H1 (cell line): ENCODE measurements at regions not wholly inside any gene's neighbourhood (a gene's known extent, or its start where the extent isn't known, plus 50 kb on each side); places are given as distances from the start of the nearest gene placed in this dataset.
"Not testable (repeated sequence)": the region's sequence is repeated elsewhere in the genome, so short reads cannot be mapped to it uniquely, and the experiment has no call there.

Experiments
- CTCF ChIA-PET: fragments of 300-600 bp; sonication (Branson Sonifier 250); formaldehyde crosslinking; loops from one replicate; lab custom pipeline; 2021; ENCODE audit not compliant: partially characterized antibody; lab: Charles Lee
- POLR2A ChIA-PET: fragments of 300-600 bp; sonication (Branson Sonifier 250); formaldehyde crosslinking; loops from one replicate; lab custom pipeline; 2021; ENCODE audit warnings: inconsistent platforms; ENCODE audit not compliant: partially characterized antibody; lab: Charles Lee
- DNase-seq, 2 experiments: peaks; one replicate each; pipeline versions ENCODE4 v3.0.0 to v3.0.0-alpha.2; 2010 to 2022; ENCODE audit warnings: low spot score in 2 of 2, low read depth in 1 of 2, mixed read lengths in 1 of 2
- FAIRE-seq: peaks from 2 replicates; lab custom pipeline; 2011; peaks lifted over from hg19 to GRCh38; lab: Jason Lieb, UNC
- H2AFZ ChIP-seq: 2 replicates; pipeline ENCODE4 v1.8.1; 2012; ENCODE audit warnings: low read length, inconsistent platforms
- H2AK5ac ChIP-seq: 2 replicates; pipeline ENCODE4 v1.6.1; 2013; ENCODE audit warnings: low read depth, low read length
- H2BK120ac ChIP-seq: replicated peaks from 2 replicates; pipeline ENCODE3; 2013; ENCODE audit warnings: low read depth, low read length, inconsistent platforms
- H2BK12ac ChIP-seq: 2 replicates; pipeline ENCODE4 v1.6.1; 2013; ENCODE audit warnings: low read depth, low read length
- H2BK15ac ChIP-seq: 2 replicates; pipeline ENCODE4 v1.6.1; 2013; ENCODE audit warnings: low read length
- H2BK20ac ChIP-seq: 2 replicates; pipeline ENCODE4 v1.6.1; 2013; ENCODE audit warnings: low read length
- H2BK5ac ChIP-seq: 2 replicates; pipeline ENCODE4 v1.6.1; 2013; ENCODE audit warnings: low read depth, low read length
- H3K14ac ChIP-seq: 2 replicates; pipeline ENCODE4 v1.6.1; 2013; ENCODE audit warnings: inconsistent platforms; ENCODE audit not compliant: insufficient read length
- H3K18ac ChIP-seq: 2 replicates; pipeline ENCODE4 v1.6.1; 2013; ENCODE audit warnings: low read length; ENCODE audit errors: extremely low read depth
- H3K23ac ChIP-seq: 2 replicates; pipeline ENCODE4 v1.6.1; 2013; ENCODE audit warnings: inconsistent platforms; ENCODE audit not compliant: insufficient read length
- H3K23me2 ChIP-seq: 2 replicates; pipeline ENCODE4 v1.6.1; 2013; ENCODE audit warnings: low read depth, low read length
- H3K27ac ChIP-seq: 2 replicates; pipeline ENCODE4 v1.6.1; 2011; ENCODE audit warnings: low read depth, low read length, inconsistent platforms
- H3K27me3 ChIP-seq, 4 experiments: replicated peaks in 1 of 4; 1 replicate in 1 of 4; 2 replicates in 3 of 4; pipeline versions ENCODE4 v1.6.1 to v1.8.1; 2011 to 2013; ENCODE audit warnings: low read length in 3 of 4, mild to moderate bottlenecking in 3 of 4, inconsistent platforms in 2 of 4, mixed read lengths in 2 of 4, moderate library complexity in 1 of 4; ENCODE audit not compliant: control insufficient read depth in 3 of 4, insufficient read depth in 3 of 4; ENCODE audit errors: extremely low read depth in 1 of 4
- H3K36me3 ChIP-seq, 4 experiments: 2 replicates each; pipeline versions ENCODE4 v1.6.1 to v1.8.1; 2011 to 2013; ENCODE audit warnings: mild to moderate bottlenecking in 4 of 4, low read length in 3 of 4, moderate library complexity in 2 of 4, control low read depth in 1 of 4, inconsistent platforms in 1 of 4; ENCODE audit not compliant: insufficient read depth in 4 of 4, control insufficient read depth in 2 of 4
- H3K4ac ChIP-seq: replicated peaks from 2 replicates; pipeline ENCODE3; 2013; ENCODE audit warnings: low read length, low read depth, mixed read lengths, inconsistent platforms; ENCODE audit not compliant: insufficient read length
- H3K4me1 ChIP-seq, 4 experiments: replicated peaks in 1 of 4; 1 replicate in 1 of 4; 2 replicates in 3 of 4; pipeline versions ENCODE4 v1.6.1 to v1.8.1; 2011 to 2013; ENCODE audit warnings: low read length in 3 of 4, inconsistent platforms in 2 of 4, mixed read lengths in 1 of 4; ENCODE audit not compliant: insufficient read depth in 4 of 4, control insufficient read depth in 3 of 4
- H3K4me2 ChIP-seq, 2 experiments: 2 replicates each; pipeline versions ENCODE4 v1.6.1 to v1.8.1; 2011 to 2013; ENCODE audit warnings: low read depth in 2 of 2, low read length in 2 of 2, control low read depth in 1 of 2, inconsistent platforms in 1 of 2, mild to moderate bottlenecking in 1 of 2; ENCODE audit not compliant: insufficient read depth in 1 of 2
- H3K4me3 ChIP-seq, 4 experiments: fragments of 200-600, 300-600 bp in 1 of 4; sonication (generic), shearing (Covaris generic), sonication (Bioruptor Twin) in 1 of 4; 2 replicates each; pipeline versions ENCODE4 v1.5.1 to v1.8.1; 2011 to 2016; ENCODE audit warnings: low read length in 4 of 4, low read depth in 3 of 4, control low read depth in 2 of 4, inconsistent platforms in 2 of 4, mild to moderate bottlenecking in 2 of 4, mixed read lengths in 1 of 4, moderate library complexity in 1 of 4; ENCODE audit not compliant: insufficient read depth in 2 of 4; ENCODE audit errors: extremely low read depth in 1 of 4
- H3K56ac ChIP-seq: replicated peaks from 2 replicates; pipeline ENCODE3; 2013; ENCODE audit warnings: low read depth, mild to moderate bottlenecking, mixed read lengths, low read length, inconsistent platforms; ENCODE audit not compliant: insufficient read length
- H3K79me1 ChIP-seq: 2 replicates; pipeline ENCODE4 v1.6.1; 2013; ENCODE audit warnings: low read depth, low read length, control low read depth
- H3K79me2 ChIP-seq, 2 experiments: 2 replicates each; pipeline versions ENCODE4 v1.6.1 to v1.8.1; 2012 to 2013; ENCODE audit warnings: low read length in 2 of 2, mild to moderate bottlenecking in 2 of 2, inconsistent platforms in 1 of 2; ENCODE audit not compliant: insufficient read depth in 2 of 2, control insufficient read depth in 1 of 2
- H3K9ac ChIP-seq, 4 experiments: replicated peaks in 1 of 4; 1 replicate in 1 of 4; 2 replicates in 3 of 4; pipeline versions ENCODE4 v1.6.1 to v1.8.1; 2011 to 2013; ENCODE audit warnings: low read depth in 3 of 4, low read length in 3 of 4, control low read depth in 2 of 4, mild to moderate bottlenecking in 2 of 4, moderate library complexity in 2 of 4, inconsistent platforms in 1 of 4; ENCODE audit errors: extremely low read depth in 1 of 4
- H3K9me3 ChIP-seq, 2 experiments: 2 replicates each; pipeline versions ENCODE4 v1.6.1 to v1.8.1; 2012 to 2013; ENCODE audit warnings: mild to moderate bottlenecking in 2 of 2, moderate library complexity in 2 of 2, control low read depth in 1 of 2, inconsistent platforms in 1 of 2, low read depth in 1 of 2, low read length in 1 of 2, mixed read lengths in 1 of 2; ENCODE audit not compliant: insufficient read depth in 2 of 2
- H4K20me1 ChIP-seq, 2 experiments: replicated peaks in 1 of 2; 2 replicates each; pipeline versions ENCODE3 to v1.8.1; 2011 to 2013; ENCODE audit warnings: inconsistent platforms in 2 of 2, low read length in 2 of 2, mild to moderate bottlenecking in 1 of 2; ENCODE audit not compliant: insufficient read depth in 2 of 2, control insufficient read depth in 1 of 2
- H4K5ac ChIP-seq: 2 replicates; pipeline ENCODE4 v1.6.1; 2013; ENCODE audit warnings: low read length, low read depth, mixed read lengths, inconsistent platforms; ENCODE audit not compliant: insufficient read length
- H4K8ac ChIP-seq: 2 replicates; pipeline ENCODE4 v1.8.0; 2013; ENCODE audit warnings: mild to moderate bottlenecking, moderate library complexity, low read length, inconsistent platforms; ENCODE audit not compliant: insufficient read depth; ENCODE audit errors: extremely low read depth
- H4K91ac ChIP-seq: replicated peaks from 2 replicates; pipeline ENCODE3; 2013; ENCODE audit warnings: low read length, mixed read lengths, inconsistent platforms; ENCODE audit not compliant: insufficient read length
- WGBS, 2 experiments: shearing (Covaris generic) in 1 of 2; methylation state at CpG; one replicate each; pipeline versions ENCODE4 v1.1.6 to v1.1.7; 2013 to 2015; ENCODE audit warnings: low lambda C conversion rate in 2 of 2, mixed read lengths in 2 of 2, inconsistent platforms in 1 of 2, low coverage in 1 of 2, missing lambda C conversion rate in 1 of 2; ENCODE audit not compliant: insufficient replicate concordance in 2 of 2, insufficient coverage in 1 of 2, insufficient read length in 1 of 2; ENCODE audit errors: extremely low coverage in 1 of 2, missing lambda C conversion rate in 1 of 2; 5-methylcytosine and 5-hydroxymethylcytosine counted together

- H3K23me2 ChIP-seq, DNase-seq, H3K4me3 ChIP-seq, H3K4ac ChIP-seq, H4K20me1 ChIP-seq, H3K27me3 ChIP-seq, H3K4me1 ChIP-seq, H4K91ac ChIP-seq, H2BK20ac ChIP-seq, POLR2A ChIA-PET, H2BK12ac ChIP-seq, H2AFZ ChIP-seq, H2AK5ac ChIP-seq, H3K4me2 ChIP-seq, H3K36me3 ChIP-seq, H4K8ac ChIP-seq, H3K56ac ChIP-seq, H3K18ac ChIP-seq, H2BK120ac ChIP-seq, FAIRE-seq, H3K27ac ChIP-seq, H2BK5ac ChIP-seq, H3K14ac ChIP-seq, H3K79me2 ChIP-seq, H3K9ac ChIP-seq, H3K79me1 ChIP-seq, H3K23ac ChIP-seq, H4K5ac ChIP-seq, CTCF ChIA-PET, H2BK15ac ChIP-seq: not testable (repeated sequence)
- 77% methylated on average over 11 of the region's 11 CpGs; no CpG with 5 or more reads in 1 of the 2 experiments for WGBS, 2 experiments
- H3K9me3 ChIP-seq, result peaks cover 5 to 25% of the 10 kb centered on the region in 2 experiments; a peak in 2 of 4 replicates
Observed at GRCh38 chr22:47613181-47613580, 850.7 kb downstream of the TBC1D22A start.
